IMR-90 (cell line): ENCODE measurements at regions not wholly inside any gene's neighbourhood (a gene's known extent, or its start where the extent isn't known, plus 50 kb on each side); places are given as distances from the start of the nearest gene placed in this dataset.

ENCODE experiments used
- CEBPB ChIP-seq: IDR thresholded peaks from 2 replicates; pipeline ENCODE4 v1.6.1; 2012; ENCODE audit warnings: low read depth, low read length, improper control_type of control experiment
- CHD1 ChIP-seq: IDR thresholded peaks from 2 replicates; pipeline ENCODE4 v1.6.1; 2012; ENCODE audit warnings: low read depth, low read length, improper control_type of control experiment
- CTCF ChIP-seq: conservative IDR thresholded peaks from 2 replicates; pipeline ENCODE4 v1.5.1; 2012; ENCODE audit warnings: mild to moderate bottlenecking, low read depth, low read length, improper control_type of control experiment
- FOS ChIP-seq: fragments of 150-350 bp; IDR thresholded peaks from 2 replicates; pipeline ENCODE4 v1.6.1; 2016; ENCODE audit warnings: low read depth, low read length
- MAFK ChIP-seq: IDR thresholded peaks from 2 replicates; pipeline ENCODE4 v1.6.1; 2012; ENCODE audit warnings: low read depth, low read length, improper control_type of control experiment
- MAZ ChIP-seq: IDR thresholded peaks from 2 replicates; pipeline ENCODE4 v1.6.1; 2012; ENCODE audit warnings: low read depth, mild to moderate bottlenecking, low read length, improper control_type of control experiment, moderate library complexity, borderline replicate concordance
- MXI1 ChIP-seq: IDR thresholded peaks from 2 replicates; pipeline ENCODE4 v1.6.1; 2012; ENCODE audit warnings: low read depth, mild to moderate bottlenecking, low read length, moderate library complexity, borderline replicate concordance
- POLR2A ChIP-seq: IDR thresholded peaks from 2 replicates; pipeline ENCODE4 v1.6.1; 2012; ENCODE audit warnings: mild to moderate bottlenecking, low read depth, low read length
- RAD21 ChIP-seq: IDR thresholded peaks from 2 replicates; pipeline ENCODE4 v1.6.1; 2012; ENCODE audit warnings: low read length, improper control_type of control experiment
- RFX5 ChIP-seq: IDR thresholded peaks from 2 replicates; pipeline ENCODE4 v1.8.0; 2012; ENCODE audit warnings: low read depth, mild to moderate bottlenecking, low read length, moderate library complexity
- USF2 ChIP-seq: fragments of 150-350 bp; IDR thresholded peaks from 2 replicates; pipeline ENCODE4 v1.6.1; 2017; ENCODE audit warnings: mild to moderate bottlenecking, antibody characterized with exemption, low read length, low read depth

GRCh38 chr5:125530833-125531615, 784.6 kb upstream of the ZNF608 start:
- TF ChIP-seq POLR2A (no peak), CTCF (no peak), MAFK (no peak), CEBPB (no peak), MAZ (no peak), CHD1 (no peak), MXI1 (no peak), FOS (no peak), RAD21 (no peak), USF2 (no peak), RFX5 (no peak)
